ENCODE measurements at regions not wholly inside any gene's neighbourhood (a gene's known extent, or its start where the extent isn't known, plus 50 kb on each side); places are given as distances from the start of the nearest gene placed in this dataset.

DNA sequence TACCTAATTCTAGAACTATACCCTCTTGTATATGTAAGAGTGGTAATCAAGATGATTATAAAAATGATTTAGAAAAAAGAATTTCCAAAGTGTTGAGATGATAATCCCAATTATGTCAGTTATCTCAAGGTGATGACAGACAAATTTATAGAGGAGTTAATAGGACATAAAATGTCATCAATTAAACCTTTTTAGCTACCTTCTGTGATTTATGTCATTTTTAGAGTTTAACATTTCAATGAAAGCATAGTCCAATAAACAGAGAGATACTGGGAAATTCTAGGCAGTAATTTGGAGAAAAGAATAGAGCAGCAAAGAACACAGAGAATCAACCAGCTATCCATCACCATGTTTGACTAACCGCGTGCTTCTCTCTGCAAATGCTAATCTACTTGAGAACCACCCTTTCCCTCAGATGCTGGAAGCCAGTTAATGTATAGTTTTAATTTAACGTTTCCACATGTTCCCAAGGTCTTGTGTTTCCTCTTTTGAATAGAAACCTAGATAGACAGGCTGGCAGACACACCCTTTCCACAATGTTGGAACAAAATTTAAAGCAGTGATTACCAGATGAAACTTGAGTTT, 433.1 kb upstream of the FAM241A start:
- ChIA-PET POLR2A (no interaction called here), CTCF (no interaction called here)
- DNase-seq (ENCODE audit: extremely low spot score) = no peak
- no peak for TF ChIP-seq CTCF (IDR thresholded peaks at IDR 0.05; ENCODE audit: control extremely low read depth, extremely low read depth, low read depth, missing control alignments)

GRCh38 chr4:111713276-111713675, 432.0 kb upstream of the FAM241A start:
- TF ChIP-seq CTCF (IDR thresholded peaks at IDR 0.05; ENCODE audit: control extremely low read depth, extremely low read depth, low read depth, missing control alignments) = no peak
- no peak for DNase-seq (ENCODE audit: extremely low spot score)
- ChIA-PET POLR2A (no interaction called here), CTCF (interaction anchor here (0.9 kb wide), 1 partner anchor 24 kb away, joined by 3 read pairs; no protein-coding TSS in a partner anchor)

DNA sequence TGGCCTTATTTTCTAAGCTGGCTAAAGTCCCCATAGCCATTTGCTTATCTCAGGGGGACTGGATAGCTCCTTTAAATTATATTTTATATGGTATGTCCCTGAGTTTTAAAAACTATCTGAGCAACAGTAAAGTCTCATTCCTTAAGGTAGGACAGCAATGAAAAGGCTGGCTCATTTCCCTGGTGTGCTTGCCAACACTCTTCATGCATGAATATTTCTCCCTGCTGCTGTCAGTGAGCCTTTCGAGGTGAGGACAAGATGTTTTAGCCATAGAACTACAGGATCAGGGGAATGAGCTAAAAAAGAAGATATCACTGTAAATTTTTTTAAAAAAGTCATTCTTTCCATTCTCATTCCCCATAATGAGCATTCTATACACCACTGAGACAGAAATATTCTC, 427.3 kb upstream of the FAM241A start:
- DNase-seq (ENCODE audit: extremely low spot score) = no peak
- POLR2A ChIA-PET = no interaction called here
- TF ChIP-seq CTCF (IDR thresholded peaks at IDR 0.05; ENCODE audit: control extremely low read depth, extremely low read depth, low read depth, missing control alignments) = no peak
- CTCF ChIA-PET = interaction anchor here (0.7 to 1.5 kb wide), 4 partner anchors 9 to 53 kb away, joined by 3 to 4 read pairs (median 3); no protein-coding TSS in a partner anchor

GRCh38 chr4:111718763-111719559, 426.3 kb upstream of the FAM241A start:
- no peak for TF ChIP-seq CTCF (IDR thresholded peaks at IDR 0.05; ENCODE audit: control extremely low read depth, extremely low read depth, low read depth, missing control alignments)
- POLR2A ChIA-PET = no interaction called here
- DNase-seq (ENCODE audit: extremely low spot score) = no peak
- CTCF ChIA-PET = interaction anchor here (1.0 to 1.5 kb wide), 3 partner anchors 10 to 18 kb away, joined by 3 to 4 read pairs (median 4); no protein-coding TSS in a partner anchor

DNA sequence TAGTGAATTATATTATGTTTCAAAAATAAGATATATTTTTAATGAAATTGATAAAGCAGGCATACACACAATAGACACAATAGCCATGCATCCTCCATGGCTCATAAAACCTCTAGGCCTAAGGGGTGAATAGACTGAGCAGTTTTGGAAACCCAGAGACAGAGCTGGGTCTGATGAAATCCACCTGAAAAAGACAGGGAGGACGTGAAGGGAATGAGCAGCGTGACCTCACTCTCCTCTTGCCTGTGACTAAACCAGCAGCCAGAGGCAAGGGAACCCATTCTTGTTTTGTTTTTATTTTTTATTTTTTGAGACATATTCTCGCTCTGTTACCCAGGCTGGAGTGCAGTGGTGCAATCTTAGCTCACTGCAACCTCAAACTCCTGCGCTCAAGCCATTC, 424.4 kb upstream of the FAM241A start:
- no peak for TF ChIP-seq CTCF (IDR thresholded peaks at IDR 0.05; ENCODE audit: control extremely low read depth, extremely low read depth, low read depth, missing control alignments)
- ChIA-PET CTCF (no interaction called here), POLR2A (no interaction called here)
- DNase-seq (ENCODE audit: extremely low spot score) = no peak

DNA sequence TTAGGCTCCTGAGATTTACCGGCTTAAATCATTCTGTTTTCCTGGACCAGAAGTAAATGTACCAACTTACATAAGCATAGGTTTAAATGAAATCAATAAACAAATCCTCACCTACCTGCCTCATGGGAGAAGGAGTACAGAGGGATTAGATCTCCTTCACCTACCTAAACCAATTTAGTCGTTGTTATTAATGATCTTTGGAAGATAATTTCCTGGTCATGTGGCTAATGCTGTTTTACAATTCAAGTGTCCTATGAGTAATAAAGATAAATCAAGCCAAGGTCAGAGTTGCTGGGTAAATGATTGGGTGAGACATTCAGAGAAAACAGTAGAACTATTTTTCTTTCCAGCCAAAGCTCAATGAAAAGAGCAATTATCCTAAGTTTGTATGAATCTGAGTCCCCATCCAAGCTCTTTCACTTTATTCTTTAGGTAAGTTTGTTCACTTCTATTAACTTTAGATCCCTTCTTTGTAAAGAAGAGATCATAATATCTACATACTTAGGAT, 423.0 kb upstream of the FAM241A start:
- no peak for DNase-seq (ENCODE audit: extremely low spot score)
- ChIA-PET POLR2A (no interaction called here), CTCF (interaction anchor here (1.5 kb wide), 1 partner anchor 16 kb away, joined by 4 read pairs; no protein-coding TSS in a partner anchor)
- TF ChIP-seq CTCF (IDR thresholded peaks at IDR 0.05; ENCODE audit: control extremely low read depth, extremely low read depth, low read depth, missing control alignments) = no peak
